NCI-H1048 (cell line): ENCODE measurements at regions not wholly inside any gene's neighbourhood (a gene's known extent, or its start where the extent isn't known, plus 50 kb on each side); places are given as distances from the start of the nearest gene placed in this dataset.

Experiments used
- DNase-seq: peaks from one replicate; lab custom pipeline; 2025; lab: John Stamatoyannopoulos, UW

DNA sequence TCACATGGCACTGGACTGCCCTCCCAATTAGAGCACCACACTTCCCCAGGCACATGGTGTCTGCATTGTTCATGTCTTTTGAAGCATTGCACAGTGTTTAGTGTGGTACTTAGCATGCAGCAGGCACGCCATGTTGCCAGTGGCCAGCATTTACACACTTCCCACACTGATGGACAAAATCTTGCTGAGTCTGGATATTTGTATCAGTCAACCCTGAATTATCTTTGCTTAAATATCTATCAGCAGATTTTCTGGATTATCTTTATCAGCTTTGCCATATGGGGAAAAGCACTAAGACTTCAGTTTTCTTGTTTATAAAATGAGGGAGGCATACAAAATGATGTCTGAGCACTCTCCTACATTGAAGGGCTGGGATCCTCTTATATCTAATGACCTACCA, 416.0 kb upstream of the MMADHC start:
- DNase-seq: no peak

DNA sequence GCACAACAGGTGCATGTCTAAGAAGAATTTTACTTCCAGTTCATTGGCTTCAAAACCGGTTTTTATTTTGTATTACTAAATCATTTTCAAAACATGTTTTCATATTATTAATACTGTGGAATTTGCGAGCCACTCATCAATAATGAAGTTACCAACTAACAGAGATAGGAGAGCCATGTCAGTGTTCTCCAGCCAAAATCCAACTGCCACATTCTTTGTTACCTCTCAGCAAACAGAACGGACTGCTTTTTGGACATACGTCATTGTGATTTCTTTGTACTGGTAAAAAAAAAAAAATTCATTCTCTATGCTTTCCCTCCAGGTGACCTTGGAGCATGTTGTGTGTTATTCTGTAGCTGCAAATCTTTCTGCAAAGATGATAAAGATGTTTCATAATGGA, 414.2 kb upstream of the MMADHC start:
- DNase-seq: no peak

DNA sequence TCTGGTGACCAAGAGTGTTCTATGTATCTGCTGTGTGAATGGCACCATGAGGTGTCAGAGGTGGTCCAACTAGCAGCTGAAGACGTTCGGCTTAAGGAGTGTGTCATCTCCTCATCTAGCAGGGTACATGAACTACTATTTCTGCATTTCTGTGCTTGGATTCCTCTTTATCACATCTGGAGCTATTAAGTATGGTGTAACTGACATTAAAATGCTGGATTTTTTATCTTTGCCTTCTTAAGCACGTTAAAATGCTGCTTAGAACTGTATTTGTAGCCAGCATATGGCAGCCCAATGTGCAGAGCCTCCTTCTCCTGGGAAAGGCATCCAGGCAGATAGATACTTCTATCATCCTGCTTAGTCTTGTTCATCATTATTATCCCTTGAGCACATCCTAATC, 409.3 kb upstream of the MMADHC start:
- no peak for DNase-seq

DNA sequence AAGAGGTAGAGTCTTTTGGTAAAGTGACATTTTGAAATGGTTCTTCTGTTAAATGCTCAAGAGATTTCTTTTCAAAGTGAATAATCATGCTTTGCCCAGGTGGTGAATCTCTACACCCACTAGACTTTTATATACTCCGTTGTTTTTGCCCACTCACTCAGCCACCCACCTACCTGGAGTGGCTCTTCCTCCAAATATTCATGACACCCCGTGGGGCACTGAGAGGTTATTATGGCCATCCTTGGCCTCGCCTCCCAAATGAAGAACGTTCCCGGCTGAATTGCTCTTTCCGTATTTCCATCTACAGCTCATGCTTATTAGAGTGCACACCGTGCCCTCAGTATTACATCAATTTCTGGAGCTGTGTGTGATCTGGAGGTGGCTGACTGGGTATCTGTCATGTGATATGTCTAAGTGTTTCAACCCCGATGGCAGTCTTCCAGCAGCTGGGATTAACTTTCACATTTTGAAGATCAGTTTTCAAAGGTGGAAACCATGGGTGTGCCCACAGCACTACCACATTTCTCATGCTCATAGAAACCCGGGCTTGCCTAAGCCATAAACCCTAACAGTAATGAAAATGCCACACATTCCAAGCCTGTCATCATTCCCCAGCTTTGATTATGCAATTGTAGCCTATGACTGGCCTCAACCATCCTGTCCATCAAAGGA, 406.6 kb upstream of the MMADHC start:
- peak; percentile 48 for DNase-seq

DNA sequence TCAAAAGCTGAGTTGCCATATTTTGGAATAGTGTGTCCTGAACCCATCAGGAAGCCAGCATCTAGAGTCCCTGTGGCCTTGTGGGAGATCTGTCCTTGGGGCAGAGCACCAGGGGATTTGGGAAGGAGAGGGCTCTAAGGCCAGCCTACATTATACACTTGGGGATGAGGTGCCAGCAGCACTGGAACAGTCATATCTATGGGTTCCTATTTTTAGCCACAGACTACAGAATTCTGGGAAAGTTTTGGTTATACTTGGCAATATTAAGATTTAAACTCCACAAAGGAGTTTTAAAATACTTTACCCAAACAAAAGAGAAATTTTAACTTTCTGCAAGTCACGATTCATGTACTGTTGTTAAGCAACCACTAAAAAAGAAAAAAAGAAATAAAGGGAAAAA, 405.7 kb upstream of the MMADHC start:
- no peak for DNase-seq

DNA sequence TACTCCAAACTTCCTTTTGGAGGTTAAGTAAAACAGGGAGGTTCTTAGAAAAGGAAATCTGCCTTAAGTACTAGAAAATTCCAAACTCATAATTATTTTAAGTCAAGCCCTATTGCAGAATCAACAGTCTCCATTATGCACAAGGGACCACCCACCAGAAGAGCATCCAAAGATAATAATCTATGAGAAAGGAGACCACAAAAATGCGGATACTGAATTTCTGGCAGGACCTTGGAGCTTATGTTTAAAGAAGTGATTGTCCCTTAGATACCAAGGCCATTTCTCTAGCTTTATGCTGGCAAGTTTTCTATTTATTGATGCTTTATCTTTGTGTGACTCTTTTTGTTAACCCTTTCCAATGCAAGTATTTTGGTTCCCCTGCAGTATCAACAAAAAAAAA, 404.0 kb upstream of the MMADHC start:
- DNase-seq: no peak

DNA sequence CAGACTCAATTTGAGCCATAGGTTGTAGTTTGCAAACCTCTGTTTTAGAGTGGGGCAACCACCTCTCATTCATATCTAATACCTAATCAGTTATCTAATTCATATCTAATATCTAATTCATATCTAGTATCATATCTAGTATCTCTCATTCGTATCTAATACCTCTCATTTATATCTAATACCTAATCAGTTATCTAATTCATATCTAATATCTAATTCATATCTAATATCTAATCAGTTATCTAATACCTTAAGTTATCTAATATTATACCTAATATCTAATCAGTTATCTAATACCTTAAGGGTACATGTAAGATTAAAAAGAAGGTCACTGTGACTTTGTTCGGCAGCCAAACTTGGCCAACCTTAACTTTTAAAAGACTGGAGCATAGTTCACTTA, 403.4 kb upstream of the MMADHC start:
- DNase-seq: no peak

DNA sequence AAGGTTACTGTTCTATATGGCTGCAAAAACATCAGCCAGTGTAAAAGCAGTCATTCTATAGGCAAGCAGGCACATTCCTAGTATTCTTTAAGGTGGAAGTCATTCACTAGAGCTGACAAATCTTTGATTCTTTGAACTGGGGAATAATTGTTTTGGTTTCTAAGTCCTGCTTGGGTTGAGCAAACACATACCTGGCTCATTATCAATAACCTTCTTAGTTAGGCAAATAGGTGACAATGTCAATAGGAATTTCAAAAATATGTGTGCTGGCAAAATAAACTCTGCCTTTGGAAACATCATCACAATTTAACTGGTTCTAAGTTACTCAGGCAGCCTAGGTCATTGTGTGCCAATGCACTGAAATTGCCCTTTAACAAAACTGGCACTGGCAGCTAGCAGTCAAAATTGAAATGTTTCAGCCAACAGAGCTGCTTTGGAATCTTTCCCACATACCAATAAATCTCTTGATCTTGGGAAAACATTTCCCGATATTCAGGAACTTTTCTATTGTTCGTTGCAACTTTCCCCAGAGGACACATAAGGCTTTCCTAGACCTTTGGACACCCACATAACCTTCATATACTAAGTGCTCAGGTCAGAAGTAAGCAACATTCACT, 402.0 kb upstream of the MMADHC start:
- no peak for DNase-seq

DNA sequence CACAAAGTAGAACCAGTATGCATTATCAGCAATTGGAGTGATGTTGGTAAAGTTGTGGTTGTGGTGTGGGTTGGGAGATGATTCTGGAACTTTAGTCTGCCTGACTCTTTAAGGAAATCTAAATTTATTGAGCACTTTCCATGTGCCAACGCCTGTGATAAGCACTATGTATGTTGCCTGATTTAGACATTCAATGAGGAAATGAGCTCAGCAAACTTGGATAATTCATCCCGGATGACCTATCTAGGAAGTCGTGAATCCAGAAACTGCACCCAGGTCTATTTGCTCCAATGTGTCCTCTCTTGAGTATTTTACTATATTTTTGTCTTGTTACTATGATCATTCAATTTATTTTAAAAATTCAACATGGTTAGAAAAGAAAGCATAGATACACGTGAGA, 400.8 kb upstream of the MMADHC start:
- no peak for DNase-seq

DNA sequence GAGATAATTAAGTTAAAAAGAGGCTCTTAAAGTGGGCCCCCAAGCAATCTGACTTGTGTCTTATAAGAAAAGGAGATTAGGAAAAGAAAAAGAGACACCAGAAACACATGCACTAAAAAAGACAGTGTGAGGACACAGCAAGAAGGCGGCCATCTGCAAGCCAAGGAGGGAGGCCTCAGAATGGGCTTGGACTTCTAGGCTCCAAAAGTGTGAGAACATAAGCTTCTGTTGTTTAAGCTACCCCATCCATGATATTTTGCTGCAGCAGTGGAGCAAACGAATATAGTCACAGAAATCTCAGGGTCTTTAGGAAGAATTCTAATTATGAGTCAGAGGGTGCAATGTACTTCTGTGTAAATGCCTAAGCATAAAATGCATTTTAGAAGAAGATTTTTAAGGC, 399.3 kb upstream of the MMADHC start:
- no peak for DNase-seq

DNA sequence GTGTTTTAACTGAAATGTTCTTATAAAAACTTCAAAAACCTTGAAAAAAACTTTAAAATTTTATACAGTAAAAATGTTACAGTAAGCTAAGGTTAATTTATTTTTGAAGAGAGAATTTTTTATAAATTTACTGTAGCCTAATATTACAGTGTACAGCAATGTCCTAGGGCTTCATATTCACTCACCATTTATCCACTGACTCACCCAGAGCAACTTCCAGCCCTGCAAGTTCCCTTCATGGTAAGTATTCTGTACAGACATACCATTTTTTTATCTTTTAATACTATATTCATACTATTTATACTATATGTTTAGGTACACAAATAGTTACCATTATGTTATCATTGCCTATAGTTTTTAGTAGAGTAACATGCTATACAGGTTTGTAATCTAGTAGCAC, 396.7 kb upstream of the MMADHC start:
- no peak for DNase-seq

DNA sequence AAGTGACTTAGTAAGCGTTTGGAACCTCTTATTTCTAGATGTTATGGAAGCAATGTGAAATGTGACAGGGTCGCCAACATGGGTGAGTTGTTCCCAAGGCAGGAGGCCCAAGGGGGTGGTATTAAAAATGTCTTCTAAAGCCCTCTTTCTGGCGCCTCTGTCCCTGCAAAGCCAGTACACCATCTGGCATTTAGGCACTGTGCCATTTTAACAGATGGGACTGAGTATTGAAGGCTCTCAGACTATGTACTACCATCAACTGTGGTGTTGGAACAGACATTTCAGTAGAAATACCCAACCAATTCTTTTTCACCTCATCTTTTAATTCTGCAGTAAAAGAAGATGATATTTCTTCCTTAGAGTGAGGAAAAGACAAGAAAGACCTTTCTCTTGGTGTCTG, 384.5 kb upstream of the MMADHC start:
- no peak for DNase-seq

DNA sequence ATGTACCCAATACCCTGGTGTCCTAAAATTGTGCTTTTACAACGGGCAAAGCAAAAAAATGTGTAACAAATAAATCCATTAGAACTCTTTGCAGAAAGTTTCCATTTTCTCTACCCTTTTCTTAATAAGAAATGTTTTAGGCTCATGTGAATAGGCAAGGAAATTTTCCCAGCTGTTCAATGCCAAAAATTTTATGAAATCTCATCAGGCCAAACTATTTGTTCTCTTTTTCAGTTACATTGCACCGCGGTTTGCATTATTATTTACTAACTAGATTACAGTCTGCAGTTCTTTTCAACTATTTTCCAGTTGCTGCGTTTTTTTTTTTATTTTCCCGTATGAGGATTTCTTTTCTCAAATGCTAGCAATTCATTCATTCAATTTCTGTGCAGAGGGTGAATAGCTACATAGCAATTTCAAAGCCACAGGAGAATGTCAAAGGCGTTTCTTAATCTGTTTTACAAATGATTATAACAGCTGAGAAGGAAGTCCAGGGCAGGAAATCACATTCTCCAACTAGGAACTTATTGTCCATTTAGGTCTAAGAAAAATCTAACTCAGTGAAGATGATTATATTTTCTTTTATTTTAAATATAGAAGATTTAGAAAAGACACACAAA, 367.5 kb upstream of the MMADHC start:
- DNase-seq: no peak

DNA sequence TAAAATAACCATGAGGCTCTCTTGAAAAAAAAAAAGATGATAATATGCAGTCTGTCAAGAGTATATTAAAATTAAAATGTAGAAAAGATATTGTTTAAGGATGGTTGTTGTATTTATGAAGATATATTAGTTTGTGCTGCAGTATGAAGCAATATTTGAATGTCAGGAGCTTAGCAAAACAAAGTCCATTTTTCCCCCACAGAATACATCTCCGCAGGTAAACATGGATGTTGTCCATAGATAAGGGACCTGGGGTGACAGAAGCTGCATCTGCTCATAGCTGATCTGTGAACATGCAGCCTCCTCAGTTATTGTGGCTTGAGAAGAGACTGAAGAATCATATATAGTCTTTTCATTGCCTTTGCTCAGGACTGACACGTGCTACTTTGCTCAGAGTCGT, 366.1 kb upstream of the MMADHC start:
- no peak for DNase-seq

DNA sequence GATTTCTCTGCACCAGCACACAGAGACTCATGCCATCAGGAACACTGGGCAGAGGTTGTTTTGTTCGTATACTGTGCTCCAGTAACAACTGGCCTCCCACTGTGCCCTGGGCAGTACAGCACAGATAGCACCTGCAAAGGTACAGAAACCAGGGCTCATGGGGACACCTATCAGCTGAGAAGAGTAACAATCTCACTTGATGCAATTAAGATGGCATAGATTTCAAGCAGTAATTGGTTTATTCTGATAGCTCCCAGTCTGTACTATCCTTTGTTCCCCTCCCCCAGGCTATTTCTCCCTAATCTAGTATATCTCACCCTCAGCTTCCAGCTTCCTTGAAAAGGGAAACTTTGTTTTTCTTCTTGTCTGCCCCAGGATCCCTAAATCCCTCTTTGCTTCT, 343.9 kb upstream of the MMADHC start:
- no peak for DNase-seq

DNA sequence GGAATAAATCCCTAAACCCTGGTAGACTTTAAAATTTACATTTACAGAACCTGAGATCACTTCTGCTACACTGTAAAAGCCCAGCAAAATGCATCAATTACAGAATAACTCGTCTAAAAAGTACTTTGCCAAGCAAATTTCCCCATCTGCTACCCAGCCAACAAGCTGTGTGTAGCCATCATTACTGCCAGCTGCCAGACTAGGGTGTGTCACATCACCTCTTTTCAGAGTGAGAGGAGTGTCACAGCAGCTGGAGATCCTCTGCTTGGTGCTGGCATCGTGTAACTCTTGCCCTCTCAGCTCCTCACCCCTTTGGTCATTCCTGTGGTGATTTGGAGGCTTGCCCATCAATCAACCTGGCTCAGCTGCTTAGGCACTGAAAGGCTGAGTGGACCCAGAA, 340.4 kb upstream of the MMADHC start:
- DNase-seq: no peak

DNA sequence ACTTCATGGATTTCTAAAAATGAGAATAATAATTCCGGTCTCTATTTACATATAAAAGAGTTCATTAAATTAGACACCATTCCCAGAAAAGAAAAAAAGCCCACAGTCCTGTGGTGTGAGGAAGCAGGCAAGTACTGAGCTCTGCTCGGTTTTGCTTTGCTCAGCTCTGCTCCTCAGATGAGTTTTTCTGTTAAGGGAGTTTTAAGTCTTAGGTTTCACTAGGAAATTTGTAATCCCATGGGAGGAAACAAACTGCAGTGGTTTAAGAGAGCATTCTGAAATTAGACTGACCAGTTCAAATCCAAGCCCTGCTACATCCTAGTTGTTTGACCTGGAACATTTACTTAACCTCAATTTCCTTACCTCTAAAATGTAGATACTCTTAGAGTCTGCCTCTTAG, 338.6 kb upstream of the MMADHC start:
- no peak for DNase-seq

DNA sequence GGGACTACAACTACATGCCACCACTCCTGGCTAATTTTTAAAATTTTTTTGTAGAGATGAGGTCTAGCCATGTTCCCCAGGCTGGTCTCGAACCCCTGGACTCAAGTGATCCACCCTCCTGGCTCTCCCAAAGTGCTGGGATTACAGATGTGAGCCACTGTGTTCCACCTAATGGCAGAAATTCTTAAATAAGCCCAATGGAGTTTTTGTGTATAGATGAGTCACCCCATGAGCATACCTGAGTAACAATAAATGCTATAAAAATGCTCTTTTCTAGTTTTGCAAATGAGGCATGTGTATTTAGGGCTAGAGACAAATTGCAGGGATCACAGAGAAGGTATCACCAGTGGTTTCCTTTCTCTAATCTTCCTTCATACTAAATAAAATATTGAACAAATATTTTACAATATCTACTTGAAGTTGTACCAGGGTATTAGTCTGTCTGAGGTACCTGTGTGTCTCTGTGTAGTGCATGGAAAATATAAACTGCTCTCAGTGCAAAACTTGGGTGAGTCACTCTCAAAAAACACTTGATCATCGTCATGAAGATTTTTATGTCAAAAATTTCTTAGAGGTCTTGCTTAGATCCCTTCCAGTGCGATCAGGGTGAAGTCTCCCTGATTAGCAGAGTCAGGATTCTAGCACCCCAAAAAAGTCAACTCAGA, 337.1 kb upstream of the MMADHC start:
- DNase-seq: no peak

DNA sequence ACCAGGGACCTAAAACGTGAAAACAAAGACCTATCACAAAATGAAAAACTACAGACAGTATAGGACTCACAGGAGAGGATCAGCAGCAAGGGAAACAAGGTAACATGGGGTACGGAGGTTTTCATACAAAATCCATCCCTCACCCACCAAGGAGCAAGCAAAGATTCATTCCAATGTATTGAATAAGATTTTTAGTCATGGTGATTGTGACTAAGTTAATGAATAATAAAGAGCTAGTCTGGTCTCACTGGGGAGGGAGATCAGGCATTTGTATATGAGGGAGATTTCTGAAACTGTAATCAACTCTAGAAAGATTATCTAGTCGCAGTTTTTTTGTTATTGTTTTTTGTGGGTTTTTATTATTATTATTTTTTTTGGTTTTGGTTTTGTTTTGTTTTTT, 336.5 kb upstream of the MMADHC start:
- DNase-seq: no peak

DNA sequence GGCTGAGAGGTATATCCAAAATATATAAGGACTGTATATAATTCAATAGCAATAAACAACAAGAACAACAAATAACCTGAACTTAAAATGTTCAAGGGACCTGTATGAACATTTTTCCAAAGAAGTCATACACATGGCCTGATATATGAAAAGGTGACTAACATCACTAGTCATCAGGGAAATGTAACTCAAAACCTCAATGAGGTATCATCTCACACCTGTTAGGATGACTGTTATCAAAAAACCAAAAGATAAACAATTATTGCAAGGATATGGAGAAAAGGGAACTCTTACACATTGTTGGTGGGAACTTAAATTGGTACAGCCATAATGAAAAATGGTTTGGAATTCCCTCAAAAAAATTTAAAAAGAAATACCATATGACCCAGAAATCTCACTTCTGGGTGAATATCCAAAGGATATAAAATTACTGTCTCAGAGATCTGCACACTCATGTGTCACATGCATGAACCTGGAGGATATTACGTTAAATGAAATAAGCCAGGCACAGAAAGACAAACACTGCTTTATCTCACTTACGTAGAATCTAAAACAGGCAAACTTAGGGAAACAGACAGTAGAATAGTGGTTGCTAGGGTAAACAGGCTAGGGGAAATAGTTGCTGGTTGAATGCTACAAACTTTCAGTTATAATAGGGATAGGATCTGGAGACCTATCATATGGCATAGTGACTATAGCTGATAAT, 334.5 kb upstream of the MMADHC start:
- no peak for DNase-seq

DNA sequence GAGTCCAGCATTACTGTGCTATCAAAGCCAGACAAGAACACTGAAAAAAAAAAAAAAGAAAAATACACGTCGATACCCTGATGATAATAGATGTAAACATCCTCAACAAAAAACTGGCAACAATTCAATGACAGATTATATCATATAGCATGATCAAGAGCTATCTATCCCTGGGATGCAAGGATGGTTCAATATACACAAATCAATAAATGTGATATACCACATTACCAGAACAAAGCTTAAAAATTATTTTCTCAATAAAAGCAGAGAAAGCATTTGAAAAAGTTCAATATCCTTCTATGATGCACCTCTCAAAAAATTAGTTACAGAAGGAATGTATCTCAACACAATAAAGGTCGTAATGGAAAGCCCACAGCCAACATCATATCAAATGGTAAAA, 332.8 kb upstream of the MMADHC start:
- no peak for DNase-seq

DNA sequence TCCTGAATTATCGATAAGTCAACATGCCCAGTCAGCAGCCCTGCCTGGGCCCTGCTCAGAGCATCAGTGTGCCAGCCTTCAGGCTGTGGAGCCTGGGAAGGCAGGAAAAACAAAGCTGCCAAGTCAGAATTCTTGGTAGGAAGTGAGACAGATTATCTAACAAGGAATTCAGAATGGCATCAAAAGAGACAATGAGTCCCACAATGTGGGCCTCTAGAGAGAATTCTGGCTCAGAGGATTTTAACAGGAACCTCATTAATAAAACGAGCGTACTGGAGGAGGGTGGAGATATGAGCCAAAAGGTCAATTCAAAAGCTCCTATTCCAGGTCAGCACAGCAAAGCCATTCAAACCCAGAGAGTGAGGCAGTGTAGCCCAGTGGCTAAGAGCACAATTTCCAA, 327.6 kb upstream of the MMADHC start:
- DNase-seq: no peak
